ENCODE measurements at regions not wholly inside any gene's neighbourhood (a gene's known extent, or its start where the extent isn't known, plus 50 kb on each side); places are given as distances from the start of the nearest gene placed in this dataset.

DNA sequence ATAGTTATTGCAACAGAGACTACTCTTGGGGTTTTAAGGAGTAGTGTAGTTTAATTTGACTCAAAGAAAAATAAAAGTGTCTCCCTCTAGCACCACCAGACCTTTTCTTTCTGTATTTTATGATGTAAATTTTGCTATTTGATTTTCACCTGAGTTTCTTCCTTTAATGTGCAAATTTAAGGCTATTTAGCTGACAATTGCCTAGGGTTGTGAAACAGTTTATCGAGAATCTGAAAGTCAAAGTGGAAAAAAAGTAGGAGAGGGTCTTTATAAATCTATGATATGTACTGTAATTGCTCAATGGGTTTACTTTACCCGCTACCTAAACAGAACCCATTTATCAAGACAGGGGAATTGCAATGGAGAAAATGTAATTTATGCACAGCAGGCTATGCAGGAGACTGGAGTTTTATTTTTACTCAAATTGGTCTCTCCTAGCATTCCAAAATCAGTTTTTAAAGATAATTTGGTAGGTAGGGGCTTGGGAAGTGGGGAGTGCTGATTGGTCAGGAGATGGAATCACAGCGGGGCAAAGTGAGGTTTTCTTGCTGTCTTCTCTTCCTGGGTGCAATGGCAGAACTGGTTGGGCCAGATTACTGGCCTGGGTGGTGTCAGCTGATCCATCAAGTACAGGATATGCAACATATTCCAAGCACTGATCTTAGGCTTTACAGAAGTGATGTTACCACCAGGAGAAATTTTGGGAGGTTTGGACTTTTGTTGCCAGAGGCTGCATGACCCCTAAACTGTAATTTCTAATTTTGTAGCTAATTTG, 228.6 kb upstream of the TACR3 start:
- TF ChIP-seq, protein P1, sequence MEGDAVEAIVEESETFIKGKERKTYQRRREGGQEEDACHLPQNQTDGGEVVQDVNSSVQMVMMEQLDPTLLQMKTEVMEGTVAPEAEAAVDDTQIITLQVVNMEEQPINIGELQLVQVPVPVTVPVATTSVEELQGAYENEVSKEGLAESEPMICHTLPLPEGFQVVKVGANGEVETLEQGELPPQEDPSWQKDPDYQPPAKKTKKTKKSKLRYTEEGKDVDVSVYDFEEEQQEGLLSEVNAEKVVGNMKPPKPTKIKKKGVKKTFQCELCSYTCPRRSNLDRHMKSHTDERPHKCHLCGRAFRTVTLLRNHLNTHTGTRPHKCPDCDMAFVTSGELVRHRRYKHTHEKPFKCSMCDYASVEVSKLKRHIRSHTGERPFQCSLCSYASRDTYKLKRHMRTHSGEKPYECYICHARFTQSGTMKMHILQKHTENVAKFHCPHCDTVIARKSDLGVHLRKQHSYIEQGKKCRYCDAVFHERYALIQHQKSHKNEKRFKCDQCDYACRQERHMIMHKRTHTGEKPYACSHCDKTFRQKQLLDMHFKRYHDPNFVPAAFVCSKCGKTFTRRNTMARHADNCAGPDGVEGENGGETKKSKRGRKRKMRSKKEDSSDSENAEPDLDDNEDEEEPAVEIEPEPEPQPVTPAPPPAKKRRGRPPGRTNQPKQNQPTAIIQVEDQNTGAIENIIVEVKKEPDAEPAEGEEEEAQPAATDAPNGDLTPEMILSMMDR (IDR thresholded peaks at IDR 0.05) = no peak
- TF ChIP-seq EZH2 (IDR thresholded peaks at IDR 0.05; ENCODE audit: borderline replicate concordance, insufficient read depth, low read depth, low read length, poor library complexity, severe bottlenecking) = no peak

All from B cell (primary cell).